ENCODE measurements at regions not wholly inside any gene's neighbourhood (a gene's known extent, or its start where the extent isn't known, plus 50 kb on each side); places are given as distances from the start of the nearest gene placed in this dataset.
"Not testable (repeated sequence)": the region's sequence is repeated elsewhere in the genome, so short reads cannot be mapped to it uniquely, and the experiment has no call there.

DNA sequence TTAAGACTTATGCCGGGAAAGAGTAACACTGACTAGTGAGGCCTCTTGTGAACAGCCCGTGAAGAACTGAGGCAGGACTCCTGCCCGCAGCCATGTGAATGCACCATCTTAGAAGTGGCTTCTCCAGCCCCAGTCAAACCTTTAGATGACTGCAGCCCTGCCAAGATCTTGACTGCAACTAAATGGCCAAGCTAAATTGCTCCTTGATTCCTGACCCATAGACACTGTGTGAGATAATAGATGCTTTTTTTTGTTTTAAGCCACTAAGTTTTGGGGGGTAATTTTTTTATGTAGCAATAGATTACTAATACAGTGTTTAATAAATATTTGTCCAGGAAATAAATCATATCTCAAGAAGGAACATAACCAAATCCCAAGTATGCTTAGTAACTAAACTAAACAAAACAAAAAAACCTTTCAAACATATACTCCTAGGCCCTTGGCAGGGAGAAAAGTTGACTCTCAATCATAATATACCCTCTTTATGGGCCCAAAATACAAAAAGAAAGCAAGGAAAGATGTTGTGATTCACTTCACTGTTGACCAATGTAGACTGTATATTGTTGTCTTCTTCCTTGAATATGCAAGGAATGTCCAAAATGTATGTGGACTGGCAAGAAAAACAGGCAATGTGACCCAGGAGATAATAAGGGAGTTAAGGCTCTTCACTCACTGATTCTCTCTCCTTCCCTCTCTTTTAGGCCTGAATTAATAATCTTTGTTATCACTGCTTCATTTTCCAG lies 79.7 kb upstream of the ZNF366 start:
- DNase-seq, result no peak

DNA sequence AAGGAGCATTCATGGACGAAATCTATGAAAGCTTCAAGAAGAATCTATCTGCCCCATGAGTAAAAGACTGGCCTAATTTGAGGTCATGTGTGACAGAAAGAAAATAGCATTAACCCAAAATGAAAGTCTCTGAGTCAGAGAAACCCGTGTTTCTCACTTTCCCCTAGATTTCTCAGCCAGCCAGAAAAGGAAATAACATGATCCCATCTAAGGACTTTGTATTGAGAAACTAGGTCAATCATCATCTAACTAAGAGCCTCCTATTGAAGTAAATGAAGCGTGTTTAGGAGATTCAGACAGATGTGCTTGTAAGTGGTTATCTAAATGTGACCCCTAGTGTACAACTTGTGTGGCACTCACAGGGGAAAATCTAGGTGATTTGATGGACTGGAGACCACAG lies 77.3 kb upstream of the ZNF366 start:
- no peak for DNase-seq

DNA sequence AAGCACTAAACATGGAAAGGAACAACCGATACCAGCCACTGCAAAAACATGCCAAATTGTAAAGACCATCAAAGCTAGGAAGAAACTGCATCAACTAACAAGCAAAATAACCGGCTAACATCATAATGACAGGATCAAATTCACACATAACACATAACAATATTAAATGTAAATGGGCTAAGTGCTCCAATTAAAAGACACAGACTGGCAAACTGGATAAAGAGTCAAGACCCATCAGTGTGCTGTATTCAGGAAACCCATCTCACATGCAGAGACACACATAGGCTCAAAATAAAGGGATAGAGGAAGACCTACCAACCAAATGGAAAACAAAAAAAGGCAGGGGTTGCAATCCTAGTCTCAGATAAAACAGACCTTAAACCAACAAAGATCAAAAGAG lies 72.1 kb upstream of the ZNF366 start:
- not testable (repeated sequence) for DNase-seq

DNA sequence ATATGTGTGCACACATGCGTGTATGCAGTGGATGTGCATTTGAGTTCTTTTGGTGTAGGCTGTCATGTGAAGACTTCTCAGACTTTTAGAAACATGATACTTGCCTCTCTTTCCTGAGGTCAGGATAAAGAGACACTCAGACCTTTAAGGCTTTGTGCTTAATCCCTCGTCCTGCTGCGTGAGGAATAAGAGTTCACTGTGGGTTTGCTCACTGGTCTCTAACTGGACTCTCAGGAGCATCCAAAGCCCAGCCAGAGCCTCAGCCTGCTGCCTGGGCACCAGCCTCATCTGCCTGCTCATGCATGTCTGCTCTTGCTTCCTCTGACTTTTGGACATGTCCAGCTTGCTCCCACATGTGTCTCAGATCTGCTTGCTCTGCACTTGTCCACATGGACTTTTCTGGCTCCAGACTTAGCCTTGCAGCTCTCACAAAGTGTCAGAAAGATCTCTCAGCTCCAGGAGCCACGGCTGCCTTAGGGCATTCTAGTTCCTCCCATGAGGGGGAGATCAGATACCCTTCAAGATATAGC lies 65.1 kb upstream of the ZNF366 start:
- DNase-seq, result no peak

DNA sequence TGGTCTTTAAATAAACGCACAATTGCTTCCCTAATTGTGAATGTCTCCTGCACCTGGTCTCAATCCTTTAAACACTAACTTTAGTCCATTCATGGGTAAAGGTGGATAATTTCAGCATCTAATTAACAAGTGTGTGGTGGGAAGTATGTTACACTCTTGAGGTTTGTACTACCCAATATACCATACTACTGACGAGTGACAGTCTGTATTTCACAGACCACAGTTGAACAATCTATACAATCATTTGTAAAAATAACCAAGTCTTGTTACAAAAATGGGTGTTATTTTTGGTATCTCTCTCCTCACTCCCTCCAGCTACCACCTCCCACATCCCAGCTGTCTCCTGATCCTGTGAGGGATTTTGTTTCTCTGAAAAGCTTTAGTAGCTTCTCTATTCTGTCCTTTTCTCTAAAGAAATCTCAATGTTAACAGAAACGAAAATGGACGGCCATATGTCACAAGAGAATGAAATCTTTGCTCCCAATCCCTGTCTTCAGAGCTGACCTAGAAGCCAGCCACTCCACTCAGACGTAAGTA lies 62.3 kb upstream of the ZNF366 start:
- DNase-seq, result no peak

DNA sequence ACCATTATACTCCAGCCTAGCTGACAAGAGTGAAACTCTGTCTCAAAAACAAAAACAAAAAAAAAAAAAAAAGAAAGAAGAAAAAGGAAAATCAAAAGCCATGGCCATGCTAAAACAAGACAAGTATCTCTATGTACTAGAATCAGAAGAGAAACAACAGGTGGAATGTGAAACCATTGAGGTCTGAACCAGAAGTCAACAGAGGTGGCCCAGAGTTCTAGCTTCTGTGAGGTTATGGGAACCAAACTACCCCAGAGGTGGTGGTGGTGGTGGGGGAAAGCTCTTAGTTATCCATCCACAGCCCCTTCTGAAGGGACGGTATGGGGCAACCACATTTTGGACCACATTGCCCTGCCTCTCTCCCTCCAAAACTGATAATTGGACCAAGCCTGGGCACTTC lies 59.5 kb upstream of the ZNF366 start:
- no peak for DNase-seq

DNA sequence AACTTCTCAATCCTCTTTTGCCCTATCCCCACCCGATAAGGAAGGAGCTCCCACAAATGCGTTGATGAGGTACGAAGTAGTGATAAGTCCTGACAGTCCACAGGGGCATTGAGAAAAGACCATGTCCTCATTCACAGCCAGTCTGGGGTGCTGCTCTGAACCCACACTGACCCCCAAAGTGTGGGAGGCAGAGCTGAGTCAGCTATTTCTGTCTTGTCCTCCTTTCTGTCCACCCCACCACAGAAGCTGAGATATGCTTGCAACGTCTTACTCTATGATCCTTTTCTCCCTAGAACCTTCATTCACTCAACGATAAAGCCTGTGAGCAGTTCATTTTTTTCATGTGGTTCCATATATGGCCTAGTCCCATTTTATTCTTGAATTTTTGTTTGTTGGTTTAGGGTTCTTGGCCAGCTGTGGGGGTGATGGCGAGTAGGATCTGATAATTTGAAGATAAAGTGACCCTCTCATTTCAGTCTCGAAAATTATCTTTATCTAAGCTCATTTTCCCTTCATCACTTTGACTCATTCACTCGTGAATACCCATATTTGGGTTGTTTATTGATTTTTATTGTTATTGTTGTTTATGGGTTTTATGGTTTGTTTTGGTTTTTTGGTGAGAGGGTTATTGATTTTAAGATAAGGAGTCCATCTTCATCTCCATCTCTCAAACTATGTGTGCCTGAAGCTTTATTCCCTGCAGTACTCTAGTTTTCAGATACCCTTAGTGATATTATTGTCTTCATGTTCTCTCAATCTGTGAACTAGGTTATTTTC lies 58.5 kb upstream of the ZNF366 start:
- no peak for DNase-seq

DNA sequence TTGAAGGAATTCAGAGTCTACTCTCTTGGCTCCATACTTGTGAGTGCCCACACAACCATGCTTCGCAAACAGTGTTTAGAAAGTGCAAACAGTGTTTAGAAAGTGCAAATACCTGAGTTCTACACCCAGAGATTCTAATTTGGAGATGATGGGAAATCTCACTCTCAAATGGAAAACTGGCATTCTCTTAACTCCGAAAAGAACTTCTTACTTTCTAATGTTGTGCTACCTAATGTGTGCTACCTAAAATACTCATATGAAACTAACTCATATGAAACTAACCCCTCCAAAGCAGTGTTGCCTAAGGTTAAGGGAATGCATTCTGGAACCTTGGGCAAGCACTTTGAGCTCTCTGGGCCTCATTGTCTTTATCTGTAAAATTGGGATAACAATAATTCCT lies 55.5 kb upstream of the ZNF366 start:
- DNase-seq, result no peak

DNA sequence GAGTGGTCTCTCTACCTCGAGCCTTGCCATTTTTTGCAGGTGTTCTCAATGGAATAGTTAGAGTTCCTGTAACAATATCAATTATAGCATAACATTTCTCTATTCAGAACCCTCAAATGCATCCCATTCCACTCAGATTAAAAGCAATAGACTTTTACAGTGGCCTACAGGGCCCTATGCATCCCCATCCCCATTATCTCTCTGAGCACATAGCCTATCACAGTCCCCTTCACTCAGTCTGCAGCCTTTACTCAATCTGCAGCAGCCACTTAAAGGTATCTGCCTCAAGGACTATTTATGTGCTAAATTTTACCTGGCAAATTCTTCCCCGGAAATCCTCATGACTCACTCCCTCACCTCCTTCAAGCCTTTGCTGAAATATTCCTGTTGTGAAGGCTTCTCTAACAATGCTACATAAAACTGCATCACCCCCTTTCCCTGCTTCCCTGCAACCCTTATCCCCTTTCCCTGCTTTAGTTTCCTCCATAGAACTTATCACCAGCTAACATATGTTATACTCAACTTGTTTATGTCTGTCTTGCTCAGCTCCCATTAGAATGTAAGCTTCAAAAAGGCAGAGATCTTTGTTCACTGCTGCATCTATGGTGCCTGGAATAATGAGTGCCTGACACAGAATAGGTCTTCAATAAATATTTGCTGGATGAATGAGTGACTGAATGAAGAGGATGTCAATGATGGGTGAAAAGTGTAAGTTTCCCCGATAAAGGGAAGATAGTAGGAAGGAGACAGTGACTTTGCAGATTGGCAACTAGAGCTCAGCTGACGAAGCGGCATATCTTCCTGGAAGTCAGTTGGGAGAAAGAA lies 54.1 kb upstream of the ZNF366 start:
- DNase-seq, result no peak

DNA sequence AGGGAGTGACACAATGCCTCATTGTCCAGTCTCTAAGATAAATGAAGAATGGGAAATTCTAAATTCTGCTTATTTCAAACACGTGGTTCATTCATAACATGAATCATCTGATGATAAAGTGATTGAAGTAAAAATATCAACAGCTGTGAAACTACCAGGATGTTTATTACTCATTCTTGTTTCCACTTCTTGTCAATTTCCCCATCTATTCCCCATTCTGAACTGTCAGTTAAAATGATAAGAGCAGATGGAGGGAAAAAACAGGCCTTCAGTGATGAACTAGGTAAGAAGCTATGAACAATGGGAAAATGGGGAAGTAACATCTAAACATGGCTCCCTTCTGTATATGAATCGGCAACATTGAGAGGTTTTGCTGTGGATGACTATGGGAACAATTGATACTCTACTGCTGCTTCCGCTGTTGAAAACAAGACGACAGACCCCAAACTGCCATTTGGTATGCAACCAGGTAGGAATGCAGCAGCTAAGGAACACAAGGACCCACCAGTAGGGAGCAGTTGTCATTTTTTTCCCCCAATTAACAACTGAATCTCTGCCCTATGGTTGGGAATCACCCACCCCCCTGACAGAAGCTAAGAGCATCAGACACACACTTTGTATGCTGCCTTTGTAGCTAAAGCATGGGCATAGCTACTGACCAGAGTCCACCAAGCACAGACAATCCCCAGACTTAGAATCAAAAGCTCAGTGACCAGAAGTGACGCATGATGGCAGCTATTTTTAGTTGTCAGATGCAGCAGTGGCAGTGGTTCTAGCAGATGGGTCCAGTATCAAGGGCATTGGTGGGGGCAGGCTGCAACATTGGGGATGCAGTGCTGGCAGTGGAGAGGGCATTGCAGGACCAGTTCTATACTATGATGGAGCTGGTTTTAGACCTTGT lies 52.9 kb upstream of the ZNF366 start:
- DNase-seq, result no peak

DNA sequence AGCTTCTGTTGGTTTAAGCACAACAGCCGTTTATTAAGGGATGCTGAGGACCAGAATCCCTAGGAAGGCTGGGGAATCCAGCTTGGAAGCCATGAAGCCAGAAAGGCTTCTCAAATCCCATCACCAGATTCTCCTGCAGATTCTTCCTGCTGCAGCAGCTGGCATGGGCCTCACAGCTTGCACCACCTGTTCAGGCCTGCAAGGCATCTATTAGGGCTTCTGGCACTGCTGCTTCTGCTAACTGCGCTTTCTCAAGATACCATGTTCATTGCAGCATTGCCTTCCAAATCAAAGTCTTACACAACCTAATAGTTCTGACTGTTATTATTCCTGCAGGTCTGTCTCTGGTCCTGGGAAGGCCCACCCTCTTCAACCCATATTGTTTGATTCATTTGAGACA lies 51.2 kb upstream of the ZNF366 start:
- no peak for DNase-seq

DNA sequence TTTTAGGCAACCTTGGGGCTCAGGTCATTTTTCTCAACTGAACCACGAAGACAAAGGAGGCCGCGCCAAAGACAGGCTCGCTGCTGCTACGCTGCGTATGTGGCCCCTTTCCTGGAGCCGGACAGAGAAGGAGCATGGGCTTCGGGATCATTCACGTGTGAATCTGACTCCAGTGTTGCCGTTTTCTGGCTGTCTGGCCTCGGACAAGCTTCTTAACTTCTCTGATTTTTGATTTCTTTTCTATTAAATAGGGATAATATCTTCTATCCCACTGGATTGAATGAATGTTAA lies 50.8 kb upstream of the ZNF366 start:
- DNase-seq, result no peak

DNA sequence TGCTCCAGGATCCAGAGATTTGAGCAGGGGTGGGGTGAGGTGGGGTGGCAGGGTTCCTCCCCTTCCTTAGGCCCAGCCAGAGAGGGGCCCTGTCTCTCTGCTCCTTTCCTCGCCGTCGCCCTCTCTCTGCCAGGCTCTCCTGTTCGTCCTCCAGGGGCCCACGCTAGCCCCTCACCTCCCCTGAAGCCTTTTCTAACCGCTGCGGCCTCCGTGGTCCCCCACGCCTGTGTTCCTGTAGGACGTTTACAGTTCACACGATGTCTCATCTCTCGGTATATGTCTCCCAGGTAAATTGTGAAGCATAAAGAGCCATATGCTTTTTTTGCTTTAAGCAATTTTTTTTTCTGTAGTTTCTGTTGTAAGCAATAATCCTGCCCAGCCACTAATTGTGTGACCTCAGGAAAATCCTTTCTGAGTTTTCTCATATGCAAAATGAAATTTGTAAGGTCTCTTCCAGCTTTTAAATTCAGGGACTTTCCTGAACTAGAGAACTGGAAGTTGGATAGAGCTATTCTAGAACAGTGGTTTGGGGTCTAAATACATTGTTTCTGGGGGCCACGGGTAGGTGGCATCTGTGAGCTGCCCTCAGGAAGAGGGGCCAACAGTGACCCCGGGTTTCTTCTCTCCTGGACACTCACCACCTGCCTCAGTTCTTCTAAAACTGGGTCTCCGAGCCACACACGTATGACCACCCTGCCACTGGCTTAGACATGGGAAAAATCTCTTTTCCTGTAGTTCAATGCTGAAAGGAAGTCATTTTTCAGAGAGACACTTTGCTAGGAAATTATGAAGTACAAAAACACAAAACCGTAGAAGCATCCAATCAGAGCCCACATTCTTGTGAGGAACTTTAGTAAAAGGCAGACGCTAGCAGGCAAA lies 50.2 kb upstream of the ZNF366 start:
- no peak for DNase-seq
